GM23338 (cell line): ENCODE measurements at regions not wholly inside any gene's neighbourhood (a gene's known extent, or its start where the extent isn't known, plus 50 kb on each side); places are given as distances from the start of the nearest gene placed in this dataset.

Experiments used
- CTCF ChIP-seq, 2 experiments: fragments of 200-600 bp in 1 of 2; sonication (generic) in 1 of 2; conservative IDR thresholded peaks; 2 replicates each; pipeline versions ENCODE4 v1.5.1 to v1.6.1; 2016 to 2017; ENCODE audit warnings: antibody characterized with exemption in 2 of 2, low read depth in 2 of 2, mild to moderate bottlenecking in 2 of 2, moderate library complexity in 1 of 2
- POLR2AphosphoS5 ChIP-seq: IDR thresholded peaks from 2 replicates; pipeline ENCODE4 v1.6.1; 2016; ENCODE audit warnings: antibody characterized with exemption, low read depth
- TF ChIP-seq, protein P1 (sequence below): IDR thresholded peaks from one replicate; pipeline ENCODE4 v1.6.1; 2018; ENCODE audit warnings: antibody characterized with exemption; ENCODE audit not compliant: unreplicated experiment

- no peak for TF ChIP-seq CTCF (conservative IDR thresholded peaks at IDR 0.05; ENCODE audit: low read depth in 2 of 2)
- TF ChIP-seq POLR2AphosphoS5, result no peak
- TF ChIP-seq, protein P1, sequence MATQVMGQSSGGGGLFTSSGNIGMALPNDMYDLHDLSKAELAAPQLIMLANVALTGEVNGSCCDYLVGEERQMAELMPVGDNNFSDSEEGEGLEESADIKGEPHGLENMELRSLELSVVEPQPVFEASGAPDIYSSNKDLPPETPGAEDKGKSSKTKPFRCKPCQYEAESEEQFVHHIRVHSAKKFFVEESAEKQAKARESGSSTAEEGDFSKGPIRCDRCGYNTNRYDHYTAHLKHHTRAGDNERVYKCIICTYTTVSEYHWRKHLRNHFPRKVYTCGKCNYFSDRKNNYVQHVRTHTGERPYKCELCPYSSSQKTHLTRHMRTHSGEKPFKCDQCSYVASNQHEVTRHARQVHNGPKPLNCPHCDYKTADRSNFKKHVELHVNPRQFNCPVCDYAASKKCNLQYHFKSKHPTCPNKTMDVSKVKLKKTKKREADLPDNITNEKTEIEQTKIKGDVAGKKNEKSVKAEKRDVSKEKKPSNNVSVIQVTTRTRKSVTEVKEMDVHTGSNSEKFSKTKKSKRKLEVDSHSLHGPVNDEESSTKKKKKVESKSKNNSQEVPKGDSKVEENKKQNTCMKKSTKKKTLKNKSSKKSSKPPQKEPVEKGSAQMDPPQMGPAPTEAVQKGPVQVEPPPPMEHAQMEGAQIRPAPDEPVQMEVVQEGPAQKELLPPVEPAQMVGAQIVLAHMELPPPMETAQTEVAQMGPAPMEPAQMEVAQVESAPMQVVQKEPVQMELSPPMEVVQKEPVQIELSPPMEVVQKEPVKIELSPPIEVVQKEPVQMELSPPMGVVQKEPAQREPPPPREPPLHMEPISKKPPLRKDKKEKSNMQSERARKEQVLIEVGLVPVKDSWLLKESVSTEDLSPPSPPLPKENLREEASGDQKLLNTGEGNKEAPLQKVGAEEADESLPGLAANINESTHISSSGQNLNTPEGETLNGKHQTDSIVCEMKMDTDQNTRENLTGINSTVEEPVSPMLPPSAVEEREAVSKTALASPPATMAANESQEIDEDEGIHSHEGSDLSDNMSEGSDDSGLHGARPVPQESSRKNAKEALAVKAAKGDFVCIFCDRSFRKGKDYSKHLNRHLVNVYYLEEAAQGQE, result no peak
Observed at GRCh38 chr5:103424453-103425205, 138.0 kb downstream of the NUDT12 start.
